Body of pancreas (tissue), 4 donors: ENCODE measurements at regions not wholly inside any gene's neighbourhood (a gene's known extent, or its start where the extent isn't known, plus 50 kb on each side); places are given as distances from the start of the nearest gene placed in this dataset.

Experiments used
- ATAC-seq: fragments of 150-250 bp; one replicate; pipeline ENCODE4 v1.9.1; 2016
- DNase-seq, 4 donors: peaks; one replicate each; pipeline ENCODE4 v3.0.0-alpha.2; 2019
- H3K27ac ChIP-seq, 4 donors: fragments of 200-600 bp; sonication (generic); 1 replicate in 3 of 4; 2 replicates in 1 of 4; pipeline versions ENCODE4 v1.5.1 to v1.6.1; 2016 to 2019; ENCODE audit warnings: mild to moderate bottlenecking in 1 of 4, mixed read lengths in 1 of 4, moderate library complexity in 1 of 4
- H3K27me3 ChIP-seq, 2 donors: fragments of 200-600 bp; sonication (generic); one replicate each; pipeline ENCODE4 v1.6.0; 2016; ENCODE audit warnings: mild to moderate bottlenecking in 1 of 2
- H3K36me3 ChIP-seq, 2 donors: fragments of 200-600 bp; sonication (generic); replicated peaks in 1 of 2; 2 replicates each; pipeline ENCODE4 v1.5.1; 2016; ENCODE audit warnings: low read depth in 2 of 2; ENCODE audit not compliant: insufficient read depth in 1 of 2
- H3K4me1 ChIP-seq: fragments of 200-600 bp; sonication (generic); one replicate; pipeline ENCODE4 v1.6.0; 2016
- H3K4me3 ChIP-seq, 2 donors: fragments of 200-600 bp; sonication (generic); 1 replicate in 1 of 2; 2 replicates in 1 of 2; pipeline ENCODE4 v1.5.1; 2016 to 2019
- H3K9me3 ChIP-seq, 3 donors: fragments of 200-600 bp; sonication (generic); 1 replicate in 2 of 3; 2 replicates in 1 of 3; pipeline ENCODE4 v1.5.1; 2016
- POLR2A ChIP-seq, 3 donors: fragments of 450-650 bp; IDR thresholded peaks; one replicate each; pipeline ENCODE4 v1.6.1; 2016; ENCODE audit warnings: antibody characterized with exemption in 3 of 3, mild to moderate bottlenecking in 2 of 3
- WGBS, 2 donors: methylation state at CpG; one replicate each; pipeline ENCODE4 v1.1.5; 2017; 5-methylcytosine and 5-hydroxymethylcytosine counted together
- intact Hi-C: fragments of 100-400 bp; cut with DNase I; formaldehyde crosslinking; loops from one replicate; pipeline ENCODE4 v1.15.1; 2023
- TF ChIP-seq, protein P1 (sequence below), 7 experiments: fragments of 450-650 bp in 4 of 7; fragments of 200-600 bp in 3 of 7; sonication (generic) in 3 of 7; IDR thresholded peaks; one replicate each; pipeline ENCODE4 v1.5.1; 2016 to 2019; ENCODE audit warnings: antibody characterized with exemption in 7 of 7

DNA sequence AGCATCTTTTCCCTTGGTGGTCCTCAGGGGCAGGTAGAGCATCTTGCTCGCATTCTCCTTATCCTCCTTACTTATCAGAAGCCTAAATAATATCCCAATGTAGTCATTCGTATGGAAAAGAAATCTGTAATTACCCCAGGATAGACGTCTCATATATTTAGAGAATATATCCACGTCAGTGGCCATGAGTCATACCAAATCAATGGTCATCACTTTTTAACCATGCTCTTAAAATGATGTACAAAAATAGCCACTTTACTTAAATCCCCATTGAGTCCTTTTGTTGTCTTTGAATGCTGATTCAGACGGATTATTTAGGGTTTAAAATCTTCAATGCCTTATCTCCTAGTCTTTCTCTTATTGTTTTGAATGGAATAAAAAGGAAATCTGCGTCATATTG lies 231.7 kb upstream of the STXBP5 start:
- intact Hi-C loops = no loop called here
- H3K4me1 ChIP-seq = no peaks in the 10 kb centered on the region
- 76 to 88% methylated on average over 6 of the region's 6 CpGs for WGBS, 2 donors

DNA sequence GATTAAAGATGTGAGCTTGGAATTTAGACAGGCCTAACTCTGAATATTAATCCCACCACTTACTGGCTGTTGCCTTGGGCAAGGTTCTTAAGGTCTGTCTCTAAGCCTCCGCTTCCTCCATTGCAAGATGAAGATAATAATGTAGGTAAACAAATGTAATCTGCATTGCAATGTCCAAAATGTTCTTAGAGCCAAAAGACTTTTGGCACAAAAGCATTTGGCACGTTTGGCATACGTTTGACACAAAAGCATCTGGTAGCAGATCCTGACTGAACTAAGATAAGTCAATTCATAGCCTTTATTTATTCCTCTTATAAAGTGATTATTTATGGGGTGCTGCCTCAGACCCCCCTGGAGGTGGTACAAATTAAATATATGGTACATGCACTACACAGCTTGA lies 229.9 kb upstream of the STXBP5 start:
- WGBS, 2 donors = 37 to 43% methylated on average over 3 of the region's 3 CpGs
- no peak for DNase-seq
- no peak overlapping the region for H3K27ac ChIP-seq
- no peaks in the 10 kb centered on the region for H3K27me3 ChIP-seq
- no peaks in the 10 kb centered on the region for H3K9me3 ChIP-seq
- intact Hi-C loops = no loop called here
- H3K4me1 ChIP-seq = no peaks in the 10 kb centered on the region
- no peak for ATAC-seq
- H3K36me3 ChIP-seq = no peaks in the 10 kb centered on the region
- no peak overlapping the region for H3K4me3 ChIP-seq
- no peak for TF ChIP-seq POLR2A (IDR thresholded peaks at IDR 0.05)
- TF ChIP-seq, protein P1, sequence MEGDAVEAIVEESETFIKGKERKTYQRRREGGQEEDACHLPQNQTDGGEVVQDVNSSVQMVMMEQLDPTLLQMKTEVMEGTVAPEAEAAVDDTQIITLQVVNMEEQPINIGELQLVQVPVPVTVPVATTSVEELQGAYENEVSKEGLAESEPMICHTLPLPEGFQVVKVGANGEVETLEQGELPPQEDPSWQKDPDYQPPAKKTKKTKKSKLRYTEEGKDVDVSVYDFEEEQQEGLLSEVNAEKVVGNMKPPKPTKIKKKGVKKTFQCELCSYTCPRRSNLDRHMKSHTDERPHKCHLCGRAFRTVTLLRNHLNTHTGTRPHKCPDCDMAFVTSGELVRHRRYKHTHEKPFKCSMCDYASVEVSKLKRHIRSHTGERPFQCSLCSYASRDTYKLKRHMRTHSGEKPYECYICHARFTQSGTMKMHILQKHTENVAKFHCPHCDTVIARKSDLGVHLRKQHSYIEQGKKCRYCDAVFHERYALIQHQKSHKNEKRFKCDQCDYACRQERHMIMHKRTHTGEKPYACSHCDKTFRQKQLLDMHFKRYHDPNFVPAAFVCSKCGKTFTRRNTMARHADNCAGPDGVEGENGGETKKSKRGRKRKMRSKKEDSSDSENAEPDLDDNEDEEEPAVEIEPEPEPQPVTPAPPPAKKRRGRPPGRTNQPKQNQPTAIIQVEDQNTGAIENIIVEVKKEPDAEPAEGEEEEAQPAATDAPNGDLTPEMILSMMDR (IDR thresholded peaks at IDR 0.05) = no peak

More for the DNA sequence above, 231.7 kb upstream of the STXBP5 start:
- TF ChIP-seq, protein P1 (IDR thresholded peaks at IDR 0.05) = no peak
- TF ChIP-seq POLR2A (IDR thresholded peaks at IDR 0.05) = no peak
- H3K27me3 ChIP-seq = no peaks in the 10 kb centered on the region
- DNase-seq (no peak), ATAC-seq (no peak)
- H3K36me3 ChIP-seq = no peaks in the 10 kb centered on the region
- H3K4me3 ChIP-seq = no peak overlapping the region
- H3K27ac ChIP-seq = no peak overlapping the region
- no peaks in the 10 kb centered on the region for H3K9me3 ChIP-seq

DNA sequence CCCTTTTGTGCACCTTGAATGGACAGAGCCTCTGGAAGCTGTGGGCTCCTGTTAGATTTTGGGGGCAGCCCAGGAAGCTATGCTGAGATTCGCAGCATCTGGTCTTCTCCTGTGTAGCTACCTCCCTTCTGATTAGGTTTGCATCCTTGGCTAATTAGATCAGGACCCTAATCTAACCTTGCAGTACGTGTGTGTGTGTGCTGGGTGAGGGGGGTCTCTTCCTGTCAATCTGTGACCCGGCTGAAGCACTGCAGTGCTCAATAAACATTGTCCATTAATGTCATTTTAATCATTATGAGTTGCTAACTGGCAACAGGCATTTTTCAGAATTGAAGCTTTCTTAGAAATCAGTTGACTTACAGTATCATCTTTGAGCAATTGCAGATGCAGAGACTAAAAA lies 229.1 kb upstream of the STXBP5 start:
- Histone ChIP-seq H3K4me3 (no peak overlapping the region), H3K9me3 (no peaks in the 10 kb centered on the region), H3K36me3 (no peaks in the 10 kb centered on the region), H3K4me1 (no peaks in the 10 kb centered on the region), H3K27me3 (no peaks in the 10 kb centered on the region), H3K27ac (no peak overlapping the region)
- intact Hi-C loops = no loop called here
- WGBS, 2 donors = 79 to 87% methylated on average over 3 of the region's 3 CpGs
- no peak for TF ChIP-seq POLR2A (IDR thresholded peaks at IDR 0.05)
- TF ChIP-seq, protein P1 (IDR thresholded peaks at IDR 0.05) = no peak
- ATAC-seq (no peak), DNase-seq (no peak)

DNA sequence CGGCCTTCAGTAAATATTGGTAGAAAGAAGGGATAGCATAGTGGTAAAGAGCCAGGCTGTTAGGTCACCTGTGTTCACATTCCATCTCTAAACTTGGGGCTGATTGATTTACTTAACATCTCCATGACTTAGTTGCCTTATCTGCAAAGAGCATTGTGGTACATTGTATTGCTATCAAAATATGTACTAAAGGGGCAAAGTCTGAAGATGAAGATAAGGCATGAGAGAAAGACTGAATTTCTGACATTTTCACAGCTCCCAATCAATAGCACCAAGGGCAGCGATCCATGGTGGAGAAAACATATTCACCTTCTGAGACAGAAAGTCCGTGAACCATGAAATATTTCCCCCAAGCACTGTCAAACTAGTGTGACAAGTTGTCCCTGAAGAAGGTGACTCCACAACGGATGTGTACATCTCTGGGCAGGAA lies 223.3 kb upstream of the STXBP5 start:
- Histone ChIP-seq H3K27me3 (no peaks in the 10 kb centered on the region), H3K4me1 (no peaks in the 10 kb centered on the region), H3K4me3 (no peak overlapping the region), H3K9me3 (no peaks in the 10 kb centered on the region), H3K36me3 (no peaks in the 10 kb centered on the region), H3K27ac (no peak overlapping the region)
- ATAC-seq (no peak), DNase-seq (no peak)
- intact Hi-C loops = no loop called here
- 39 to 47% methylated on average over 4 of the region's 4 CpGs for WGBS, 2 donors
- TF ChIP-seq, protein P1 (IDR thresholded peaks at IDR 0.05) = no peak
- TF ChIP-seq POLR2A (IDR thresholded peaks at IDR 0.05) = no peak

DNA sequence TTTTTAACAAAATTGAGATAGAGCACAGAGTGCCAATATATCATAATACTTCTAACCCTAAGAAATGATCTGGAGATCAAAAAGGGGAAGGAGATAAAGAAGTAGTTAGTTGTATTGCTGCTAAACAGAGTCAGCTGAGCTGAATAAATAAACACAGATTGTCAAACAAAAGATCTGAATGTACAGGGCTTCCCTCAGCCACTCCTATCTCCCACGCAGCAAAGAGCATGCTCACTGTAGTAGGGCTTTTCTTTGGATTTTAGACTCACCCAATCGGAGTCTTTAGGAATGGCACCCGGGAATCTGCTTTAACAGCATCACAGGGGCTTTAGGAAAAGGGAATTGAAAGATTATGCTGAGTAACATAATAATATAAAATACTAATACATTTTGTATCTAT lies 222.2 kb upstream of the STXBP5 start:
- DNase-seq (no peak), ATAC-seq (no peak)
- Histone ChIP-seq H3K4me3 (no peak overlapping the region), H3K27ac (no peak overlapping the region), H3K36me3 (no peaks in the 10 kb centered on the region), H3K9me3 (no peaks in the 10 kb centered on the region), H3K4me1 (no peaks in the 10 kb centered on the region), H3K27me3 (no peaks in the 10 kb centered on the region)
- TF ChIP-seq POLR2A (IDR thresholded peaks at IDR 0.05) = no peak
- TF ChIP-seq, protein P1 (IDR thresholded peaks at IDR 0.05) = no peak
- 65 to 75% methylated on average over 3 of the region's 3 CpGs for WGBS, 2 donors
- intact Hi-C loops = no loop called here
